ENCODE measurements at regions not wholly inside any gene's neighbourhood (a gene's known extent, or its start where the extent isn't known, plus 50 kb on each side); places are given as distances from the start of the nearest gene placed in this dataset.

DNA sequence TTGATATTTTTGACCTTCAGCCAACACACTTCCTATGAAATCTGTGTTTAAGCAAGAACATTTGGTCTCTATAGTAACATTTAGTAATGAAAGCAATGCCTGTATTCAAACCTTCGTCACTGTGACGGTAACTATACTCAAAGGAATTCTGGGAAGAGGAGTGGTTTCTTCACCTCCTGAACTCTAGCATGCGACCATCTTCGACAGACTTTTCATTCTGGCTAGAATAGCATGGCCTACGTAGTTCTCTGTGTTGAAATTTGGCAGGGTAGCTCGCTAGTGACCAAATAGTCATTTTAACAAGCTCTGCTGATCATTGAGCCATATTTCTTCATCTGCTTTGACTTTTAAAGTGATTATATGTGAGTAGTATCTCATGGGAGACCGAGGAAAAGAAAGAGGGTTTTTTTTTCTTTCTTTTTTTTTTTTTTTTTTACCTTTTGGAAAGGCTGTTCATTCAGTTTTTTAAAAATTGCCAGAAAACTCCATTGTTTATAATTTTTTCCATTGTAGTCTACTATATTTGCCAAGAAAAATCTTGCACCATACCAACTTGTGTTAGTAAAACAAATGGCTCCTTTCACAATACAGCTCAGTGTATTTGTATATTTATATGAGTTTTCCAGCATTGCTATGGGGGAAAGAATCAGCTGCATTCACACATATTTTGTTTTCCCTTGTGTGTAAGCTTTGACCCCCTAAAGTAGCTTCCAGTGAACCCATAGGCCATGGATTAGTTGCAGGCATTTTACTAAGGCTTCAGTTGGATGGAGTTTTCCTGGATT is 166.8 kb downstream of the NNT start:
- TF ChIP-seq, protein P1, sequence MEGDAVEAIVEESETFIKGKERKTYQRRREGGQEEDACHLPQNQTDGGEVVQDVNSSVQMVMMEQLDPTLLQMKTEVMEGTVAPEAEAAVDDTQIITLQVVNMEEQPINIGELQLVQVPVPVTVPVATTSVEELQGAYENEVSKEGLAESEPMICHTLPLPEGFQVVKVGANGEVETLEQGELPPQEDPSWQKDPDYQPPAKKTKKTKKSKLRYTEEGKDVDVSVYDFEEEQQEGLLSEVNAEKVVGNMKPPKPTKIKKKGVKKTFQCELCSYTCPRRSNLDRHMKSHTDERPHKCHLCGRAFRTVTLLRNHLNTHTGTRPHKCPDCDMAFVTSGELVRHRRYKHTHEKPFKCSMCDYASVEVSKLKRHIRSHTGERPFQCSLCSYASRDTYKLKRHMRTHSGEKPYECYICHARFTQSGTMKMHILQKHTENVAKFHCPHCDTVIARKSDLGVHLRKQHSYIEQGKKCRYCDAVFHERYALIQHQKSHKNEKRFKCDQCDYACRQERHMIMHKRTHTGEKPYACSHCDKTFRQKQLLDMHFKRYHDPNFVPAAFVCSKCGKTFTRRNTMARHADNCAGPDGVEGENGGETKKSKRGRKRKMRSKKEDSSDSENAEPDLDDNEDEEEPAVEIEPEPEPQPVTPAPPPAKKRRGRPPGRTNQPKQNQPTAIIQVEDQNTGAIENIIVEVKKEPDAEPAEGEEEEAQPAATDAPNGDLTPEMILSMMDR (IDR thresholded peaks at IDR 0.05) = no peak
- no peak for TF ChIP-seq POLR2A (IDR thresholded peaks at IDR 0.05)

All from body of pancreas (tissue), 4 donors.